ENCODE measurements at regions not wholly inside any gene's neighbourhood (a gene's known extent, or its start where the extent isn't known, plus 50 kb on each side); places are given as distances from the start of the nearest gene placed in this dataset.

GRCh38 chr12:58443981-58444371, 476.3 kb downstream of the LRIG3 start:
- no peak for TF ChIP-seq CTCF (IDR thresholded peaks at IDR 0.05)
- peak; percentile 11 for ATAC-seq (ENCODE audit: insufficient number of reproducible peaks, low FRiP score, low read depth)
- no peak for DNase-seq (ENCODE audit: low spot score)

GRCh38 chr12:58450868-58451482, 469.3 kb downstream of the LRIG3 start:
- ATAC-seq (ENCODE audit: insufficient number of reproducible peaks, low FRiP score, low read depth) (no peak), DNase-seq (ENCODE audit: low spot score) (no peak)
- TF ChIP-seq CTCF (IDR thresholded peaks at IDR 0.05): no peak
- Histone ChIP-seq H3K27me3 (replicated peaks; ENCODE audit: insufficient read depth) (no peaks in the 10 kb centered on the region), H3K9me3 (no peaks in the 10 kb centered on the region), H3K4me3 (no peak overlapping the region), H3K36me3 (no peaks in the 10 kb centered on the region), H3K27ac (no peak overlapping the region), H3K4me1 (ENCODE audit: control insufficient read depth in 1 of 2, low read depth in 2 of 2) (peaks cover 0 to 11% of the 10 kb centered on the region in 2 donors)

More at GRCh38 chr12:58443981-58444371, 476.3 kb downstream of the LRIG3 start:
- no peaks in the 10 kb centered on the region for H3K27me3 ChIP-seq (replicated peaks; ENCODE audit: insufficient read depth)
- no peaks in the 10 kb centered on the region for H3K36me3 ChIP-seq
- no peak overlapping the region for H3K27ac ChIP-seq
- no peaks in the 10 kb centered on the region for H3K4me1 ChIP-seq (ENCODE audit: control insufficient read depth in 1 of 2, low read depth in 2 of 2)
- no peaks in the 10 kb centered on the region for H3K9me3 ChIP-seq
- H3K4me3 ChIP-seq: no peak overlapping the region

- Histone ChIP-seq H3K36me3 (no peaks in the 10 kb centered on the region), H3K27ac (no peak overlapping the region), H3K9me3 (no peaks in the 10 kb centered on the region), H3K27me3 (replicated peaks; ENCODE audit: insufficient read depth) (no peaks in the 10 kb centered on the region), H3K4me3 (no peak overlapping the region), H3K4me1 (ENCODE audit: control insufficient read depth in 1 of 2, low read depth in 2 of 2) (peaks cover 0 to 11% of the 10 kb centered on the region in 2 donors)
- ATAC-seq (ENCODE audit: insufficient number of reproducible peaks, low FRiP score, low read depth) (no peak), DNase-seq (ENCODE audit: low spot score) (no peak)
- TF ChIP-seq CTCF (IDR thresholded peaks at IDR 0.05): no peak
Measured at GRCh38 chr12:58452546-58452945, 467.8 kb downstream of the LRIG3 start.

GRCh38 chr12:58453306-58453705, 467.0 kb downstream of the LRIG3 start:
- H3K9me3 ChIP-seq: no peaks in the 10 kb centered on the region
- TF ChIP-seq CTCF (IDR thresholded peaks at IDR 0.05): no peak
- H3K27ac ChIP-seq: no peak overlapping the region
- no peak for DNase-seq (ENCODE audit: low spot score)
- ATAC-seq (ENCODE audit: insufficient number of reproducible peaks, low FRiP score, low read depth): no peak
- no peaks in the 10 kb centered on the region for H3K27me3 ChIP-seq (replicated peaks; ENCODE audit: insufficient read depth)
- peaks cover 0 to 11% of the 10 kb centered on the region in 2 donors for H3K4me1 ChIP-seq (ENCODE audit: control insufficient read depth in 1 of 2, low read depth in 2 of 2)
- no peaks in the 10 kb centered on the region for H3K36me3 ChIP-seq
- no peak overlapping the region for H3K4me3 ChIP-seq

- Histone ChIP-seq H3K27me3 (replicated peaks; ENCODE audit: insufficient read depth) (no peaks in the 10 kb centered on the region), H3K4me1 (ENCODE audit: control insufficient read depth in 1 of 2, low read depth in 2 of 2) (peaks cover 0 to 11% of the 10 kb centered on the region in 2 donors), H3K27ac (no peak overlapping the region), H3K9me3 (no peaks in the 10 kb centered on the region), H3K36me3 (no peaks in the 10 kb centered on the region), H3K4me3 (no peak overlapping the region)
- no peak for TF ChIP-seq CTCF (IDR thresholded peaks at IDR 0.05)
- no peak for ATAC-seq (ENCODE audit: insufficient number of reproducible peaks, low FRiP score, low read depth)
- DNase-seq (ENCODE audit: low spot score): no peak
Measured at GRCh38 chr12:58455136-58455535, 465.2 kb downstream of the LRIG3 start.

Data from thoracic aorta (tissue), 2 donors.